RWPE1 (cell line): ENCODE measurements at regions not wholly inside any gene's neighbourhood (a gene's known extent, or its start where the extent isn't known, plus 50 kb on each side); places are given as distances from the start of the nearest gene placed in this dataset.
"Not testable (repeated sequence)": the region's sequence is repeated elsewhere in the genome, so short reads cannot be mapped to it uniquely, and the experiment has no call there.

Source experiments
- CTCF ChIA-PET: fragments of 350-600 bp; sonication (Branson Sonifier 250); formaldehyde crosslinking; extraction: SDS; loops from one replicate; lab custom pipeline; 2021; lab: Yijun Ruan, JAX
- POLR2A ChIA-PET: fragments of 400-600 bp; formaldehyde crosslinking; extraction: SDS; loops from one replicate; lab custom pipeline; 2020; ENCODE audit warnings: antibody characterized with exemption; ENCODE audit not compliant: low non-redundant PET; lab: Yijun Ruan, JAX
- DNase-seq: peaks from one replicate; pipeline ENCODE4 v3.0.0; 2012; ENCODE audit warnings: low spot score
- H3K27ac ChIP-seq: fragments of 450-650 bp; 2 replicates; pipeline ENCODE4 v1.5.1; 2017
- TF ChIP-seq, protein P1 (sequence below): fragments of 450-650 bp; conservative IDR thresholded peaks from 2 replicates; pipeline ENCODE4 v1.5.1; 2017; ENCODE audit warnings: low read depth, mild to moderate bottlenecking

DNA sequence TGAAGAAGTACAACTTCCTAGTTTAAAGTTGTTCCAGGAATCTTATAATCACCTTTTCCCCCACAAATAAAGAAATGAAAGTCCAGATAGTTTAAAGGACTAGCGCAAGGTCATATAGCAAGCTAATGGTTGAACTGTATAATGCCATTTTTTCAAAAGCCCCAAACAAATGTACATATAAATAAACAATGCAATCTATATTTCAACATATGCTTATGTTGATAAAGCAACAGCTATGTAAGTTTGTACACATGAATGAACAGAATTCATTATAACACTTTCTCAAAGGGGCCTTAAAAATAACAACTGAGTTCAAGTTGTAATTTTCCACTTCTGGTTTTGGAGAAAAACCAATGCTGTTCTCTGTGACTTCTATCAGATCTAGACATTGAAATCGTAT lies 1628.6 kb downstream of the CDH8 start:
- ChIA-PET CTCF (no interaction called here), POLR2A (no interaction called here)
- no peak for DNase-seq
- H3K27ac ChIP-seq, result no peak overlapping the region
- TF ChIP-seq, protein P1, sequence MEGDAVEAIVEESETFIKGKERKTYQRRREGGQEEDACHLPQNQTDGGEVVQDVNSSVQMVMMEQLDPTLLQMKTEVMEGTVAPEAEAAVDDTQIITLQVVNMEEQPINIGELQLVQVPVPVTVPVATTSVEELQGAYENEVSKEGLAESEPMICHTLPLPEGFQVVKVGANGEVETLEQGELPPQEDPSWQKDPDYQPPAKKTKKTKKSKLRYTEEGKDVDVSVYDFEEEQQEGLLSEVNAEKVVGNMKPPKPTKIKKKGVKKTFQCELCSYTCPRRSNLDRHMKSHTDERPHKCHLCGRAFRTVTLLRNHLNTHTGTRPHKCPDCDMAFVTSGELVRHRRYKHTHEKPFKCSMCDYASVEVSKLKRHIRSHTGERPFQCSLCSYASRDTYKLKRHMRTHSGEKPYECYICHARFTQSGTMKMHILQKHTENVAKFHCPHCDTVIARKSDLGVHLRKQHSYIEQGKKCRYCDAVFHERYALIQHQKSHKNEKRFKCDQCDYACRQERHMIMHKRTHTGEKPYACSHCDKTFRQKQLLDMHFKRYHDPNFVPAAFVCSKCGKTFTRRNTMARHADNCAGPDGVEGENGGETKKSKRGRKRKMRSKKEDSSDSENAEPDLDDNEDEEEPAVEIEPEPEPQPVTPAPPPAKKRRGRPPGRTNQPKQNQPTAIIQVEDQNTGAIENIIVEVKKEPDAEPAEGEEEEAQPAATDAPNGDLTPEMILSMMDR, result no peak

DNA sequence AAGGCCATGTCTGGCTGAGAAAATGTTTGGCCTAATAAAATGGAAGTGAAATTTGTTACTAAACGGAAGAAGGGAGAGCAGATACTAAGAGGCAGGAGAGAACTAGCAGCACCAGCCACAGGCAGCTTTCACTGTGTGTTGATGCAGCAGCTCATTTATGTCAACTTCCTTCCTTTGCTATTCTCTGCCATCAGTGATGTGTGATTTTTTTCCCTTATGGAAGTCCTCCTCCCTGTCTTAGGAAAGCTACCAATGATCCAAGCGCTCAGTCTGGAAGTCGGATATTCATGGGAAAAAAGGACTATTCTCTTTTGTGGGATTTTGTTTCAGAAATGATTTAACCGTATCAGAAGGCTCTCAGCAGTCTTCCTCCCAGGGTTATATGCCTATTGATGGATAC lies 1629.2 kb downstream of the CDH8 start:
- TF ChIP-seq, protein P1, result no peak
- CTCF ChIA-PET, result no interaction called here
- POLR2A ChIA-PET, result no interaction called here
- no peak for DNase-seq
- no peak overlapping the region for H3K27ac ChIP-seq

DNA sequence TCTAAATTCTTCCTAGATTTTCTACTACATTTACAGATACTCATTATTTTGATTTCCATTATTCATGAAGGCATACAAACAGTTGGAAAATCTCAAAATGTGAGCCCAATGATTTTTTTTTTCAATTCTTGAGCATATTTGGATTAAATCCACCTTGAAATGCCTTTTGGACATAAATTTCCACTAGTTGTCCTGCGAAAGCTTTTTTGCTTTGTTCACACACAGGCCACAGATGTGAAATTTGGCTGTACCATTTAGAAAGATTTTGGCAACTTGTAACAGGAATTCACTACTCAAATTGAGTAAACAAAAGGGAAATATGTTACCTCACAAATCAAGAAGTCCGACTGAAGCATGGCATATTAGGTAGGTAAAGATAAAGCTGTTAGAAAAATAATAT lies 1631.0 kb downstream of the CDH8 start:
- TF ChIP-seq, protein P1, result no peak
- ChIA-PET CTCF (no interaction called here), POLR2A (no interaction called here)
- no peak overlapping the region for H3K27ac ChIP-seq
- no peak for DNase-seq

DNA sequence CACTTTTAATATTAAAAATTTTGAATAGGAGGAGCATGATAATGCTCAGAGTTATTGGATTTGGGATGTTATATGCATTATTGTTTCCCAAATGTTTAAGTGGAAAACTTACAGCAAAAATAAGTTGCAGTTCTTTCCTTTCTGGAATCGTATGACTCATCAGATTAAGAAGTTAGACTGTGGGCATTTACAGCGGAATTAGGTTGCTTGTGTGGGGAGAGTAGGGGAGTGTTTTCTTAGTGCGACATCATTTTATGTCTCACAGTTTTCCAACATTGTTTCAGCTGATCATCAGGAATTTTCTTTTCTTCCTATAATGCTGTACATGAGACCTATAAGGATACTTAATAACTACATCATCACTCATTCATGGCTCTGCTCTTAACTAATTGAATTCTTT lies 1631.8 kb downstream of the CDH8 start:
- TF ChIP-seq, protein P1, result no peak
- CTCF ChIA-PET, result interaction anchor here (0.5 kb wide), 1 partner anchor 73 kb away, joined by 3 read pairs; no protein-coding TSS in a partner anchor

DNA sequence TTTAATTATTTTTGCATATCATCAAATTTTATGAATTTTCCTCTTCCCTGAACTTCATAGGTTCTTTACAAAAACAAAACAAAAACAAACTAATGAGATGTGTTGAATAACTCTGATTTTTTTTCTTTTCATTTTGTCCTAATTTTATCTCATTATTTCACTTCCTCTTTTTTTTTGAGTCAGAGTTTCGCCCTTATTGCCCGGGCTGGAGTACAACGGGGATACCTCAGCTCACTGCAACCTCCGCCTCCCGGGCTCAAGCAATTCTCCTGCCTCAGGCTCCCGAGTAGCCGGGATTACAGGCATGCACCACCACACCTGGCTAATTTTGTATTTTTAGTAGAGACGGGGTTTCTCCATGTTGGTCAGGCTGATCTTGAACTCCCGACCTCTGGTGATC lies 1633.3 kb downstream of the CDH8 start:
- H3K27ac ChIP-seq, CTCF ChIA-PET, POLR2A ChIA-PET, DNase-seq: not testable (repeated sequence)

More for the DNA sequence above, 1631.8 kb downstream of the CDH8 start:
- DNase-seq, result no peak
- POLR2A ChIA-PET, result no interaction called here
- no peak overlapping the region for H3K27ac ChIP-seq

DNA sequence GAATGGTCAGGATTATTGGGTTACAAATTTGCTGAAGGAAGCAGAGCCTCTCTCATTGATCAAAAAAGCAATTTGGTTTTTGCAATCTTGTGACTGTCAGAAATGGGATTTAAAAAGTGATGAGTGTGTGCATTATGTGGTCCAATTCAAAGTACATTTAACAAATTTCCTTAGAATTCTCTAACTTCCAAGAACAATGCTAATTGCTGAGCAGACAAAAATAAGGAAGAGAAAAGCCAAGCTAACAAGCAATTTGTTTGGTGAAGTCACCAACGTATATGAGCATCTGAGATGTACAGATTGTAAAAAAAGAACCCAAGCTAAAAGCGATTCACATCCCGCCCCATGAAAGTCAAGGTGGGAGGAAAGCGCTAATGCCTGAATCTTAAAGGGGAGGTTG lies 1643.9 kb downstream of the CDH8 start:
- no peak overlapping the region for H3K27ac ChIP-seq
- POLR2A ChIA-PET, result no interaction called here
- no peak for DNase-seq
- CTCF ChIA-PET, result interaction anchor here (0.7 kb wide), 1 partner anchor 1220 kb away, joined by 4 read pairs; no protein-coding TSS in a partner anchor
- TF ChIP-seq, protein P1, result no peak

DNA sequence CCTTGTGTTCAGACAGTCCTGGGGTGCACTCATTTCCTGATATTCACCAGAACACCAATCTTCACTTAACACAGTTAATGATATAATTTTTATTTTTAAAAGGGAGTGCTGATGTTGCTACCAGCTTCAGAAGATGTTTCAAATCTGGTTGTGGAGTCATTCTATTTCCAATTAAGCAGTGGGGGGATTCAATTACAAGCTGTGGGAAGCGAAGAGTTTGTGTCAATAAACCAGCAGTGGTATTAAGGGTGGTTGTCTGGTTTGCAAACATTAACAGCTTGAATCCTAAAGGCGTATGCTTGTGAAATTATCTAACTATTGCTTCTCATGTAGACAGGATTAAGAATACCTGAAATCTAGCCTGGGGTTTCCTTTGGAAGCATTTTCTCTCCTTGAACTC lies 1637.5 kb upstream of the GOT2 start:
- TF ChIP-seq, protein P1, result no peak
- DNase-seq, result no peak
- ChIA-PET POLR2A (no interaction called here), CTCF (no interaction called here)
- no peak overlapping the region for H3K27ac ChIP-seq
